A549 (cell line): ENCODE measurements at regions not wholly inside any gene's neighbourhood (a gene's known extent, or its start where the extent isn't known, plus 50 kb on each side); places are given as distances from the start of the nearest gene placed in this dataset.

Experiments
- JUNB ChIP-seq: fragments of >200 bp; sonication (Bioruptor Twin); formaldehyde crosslinking; IDR thresholded peaks from 2 replicates; pipeline ENCODE4 v1.6.1; 2016
- KDM5A ChIP-seq: fragments of 200-600 bp; sonication (generic); IDR thresholded peaks from 2 replicates; pipeline ENCODE4 v1.6.1; 2016; ENCODE audit warnings: antibody characterized with exemption, mild to moderate bottlenecking

GRCh38 chrX:125533352-125533751 is 213.7 kb downstream of the TEX13C start:
- TF ChIP-seq JUNB (no peak), KDM5A (no peak)
